NOMO-1 treated with dmso at 0.1 percent for 144 hours (cell line): ENCODE measurements at regions not wholly inside any gene's neighbourhood (a gene's known extent, or its start where the extent isn't known, plus 50 kb on each side); places are given as distances from the start of the nearest gene placed in this dataset.
"Not testable (repeated sequence)": the region's sequence is repeated elsewhere in the genome, so short reads cannot be mapped to it uniquely, and the experiment has no call there.

Source experiments
- DNase-seq: peaks from one replicate; lab custom pipeline; 2025; ENCODE audit not compliant: unreplicated experiment; lab: John Stamatoyannopoulos, UW

DNA sequence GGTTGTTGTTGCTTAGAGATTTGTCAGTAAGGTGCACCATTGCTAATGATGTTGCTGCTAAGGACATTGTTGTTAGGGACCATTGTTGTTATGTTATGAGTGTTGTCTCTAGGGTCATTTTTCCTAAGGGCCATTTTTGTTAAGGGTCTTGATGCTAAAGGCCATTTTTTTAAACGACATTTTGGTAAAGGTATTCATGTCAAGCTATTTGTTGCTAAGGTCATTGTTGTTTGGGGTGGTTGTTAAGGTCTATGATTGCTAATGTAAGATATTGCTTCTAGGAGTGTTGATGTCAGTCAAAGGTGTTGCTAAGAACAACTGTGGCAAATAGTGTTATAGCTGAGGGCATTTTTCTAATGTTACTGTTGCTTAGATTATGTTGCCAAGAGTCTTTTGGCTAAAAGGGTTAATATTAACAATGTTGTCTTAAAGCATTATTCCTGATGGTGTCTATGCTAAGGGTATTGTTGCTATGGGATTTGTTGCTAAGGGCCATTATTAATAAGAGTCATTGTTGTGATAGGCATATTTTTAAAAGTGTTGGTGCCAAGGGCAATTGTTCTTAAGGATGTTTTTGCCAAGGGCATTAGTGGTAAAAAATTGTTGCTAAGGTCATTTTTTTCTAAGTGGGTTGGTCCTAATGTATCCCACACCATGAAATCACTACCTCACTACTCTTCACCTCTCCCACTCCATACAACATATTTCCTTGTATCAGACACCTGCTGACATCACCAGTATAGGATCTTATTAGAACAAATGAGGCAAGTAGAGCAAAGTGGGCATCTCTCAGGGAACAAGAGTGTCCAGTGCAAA is 56.2 kb downstream of the SPATA31A6 start:
- not testable (repeated sequence) for DNase-seq

DNA sequence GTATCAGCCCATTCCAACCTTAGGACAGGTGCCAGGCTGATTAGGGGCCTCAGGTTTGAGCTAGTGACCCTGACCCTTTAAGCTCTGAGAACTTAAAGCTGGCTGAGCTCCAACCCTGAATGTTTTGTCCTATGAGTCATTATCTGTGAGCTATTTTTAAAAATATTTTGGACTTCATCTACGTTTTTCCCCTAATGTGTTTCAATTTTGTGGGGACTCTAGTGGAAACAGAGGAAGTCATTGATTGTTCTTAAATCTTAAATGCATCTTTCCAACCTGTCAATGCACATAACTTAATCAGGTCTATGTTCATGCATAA is 56.8 kb downstream of the SPATA31A6 start:
- DNase-seq = not testable (repeated sequence)

DNA sequence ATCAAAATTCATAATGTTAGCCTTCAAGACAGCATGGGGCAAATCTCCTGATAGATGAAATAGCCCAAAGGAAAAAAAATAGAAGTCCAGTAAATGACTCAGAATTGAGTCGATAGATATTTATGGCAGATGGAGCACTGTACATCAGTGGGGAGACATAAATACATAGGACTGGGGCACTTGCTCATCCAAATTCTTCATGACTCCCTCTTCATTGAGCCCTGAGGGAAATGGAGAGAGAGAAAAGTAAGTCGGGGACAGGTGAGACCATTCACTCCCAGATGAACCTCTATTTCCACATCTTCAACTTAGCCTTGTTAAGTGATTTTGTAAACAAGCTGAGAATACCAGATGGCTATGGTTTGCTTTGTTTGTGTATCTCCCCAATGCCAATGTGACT is 59.8 kb downstream of the SPATA31A6 start:
- not testable (repeated sequence) for DNase-seq

DNA sequence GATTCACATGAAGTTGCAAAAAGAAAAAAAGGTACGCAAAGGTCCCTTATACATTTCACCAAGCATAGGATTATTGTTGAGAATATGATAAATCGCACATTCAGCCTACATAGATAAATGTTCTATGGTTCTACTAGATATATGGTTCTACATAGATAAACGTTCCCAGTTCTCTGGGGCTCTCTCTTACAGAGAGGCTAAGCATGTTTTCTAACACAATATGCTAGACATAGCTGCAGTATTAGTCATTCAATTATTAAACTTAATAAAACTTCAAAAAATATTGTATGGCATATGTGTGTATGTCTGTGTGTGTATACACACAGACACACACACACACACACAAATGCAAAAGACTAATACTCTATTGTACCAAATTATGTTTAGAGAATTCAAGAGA is 60.4 kb downstream of the SPATA31A6 start:
- DNase-seq = not testable (repeated sequence)

DNA sequence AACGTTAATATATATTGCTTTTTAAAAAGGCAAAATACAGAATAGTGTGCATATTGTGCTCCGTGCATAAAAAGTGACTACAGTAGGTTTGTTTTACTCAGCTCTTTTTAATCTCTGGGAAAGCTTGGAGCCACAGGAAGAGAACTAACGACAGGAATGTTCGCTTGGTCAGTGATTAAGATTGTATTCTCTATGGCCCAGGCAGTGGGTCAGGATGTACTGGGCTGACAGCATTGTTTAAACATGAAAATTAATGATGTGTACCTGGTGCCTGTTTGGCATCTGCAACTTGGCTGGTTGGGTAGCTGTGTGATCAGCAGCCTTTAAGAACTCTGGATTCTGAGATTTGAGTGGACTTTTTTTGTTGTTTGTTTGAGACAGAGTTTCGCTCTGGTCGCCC is 85.3 kb downstream of the SPATA31A6 start:
- not testable (repeated sequence) for DNase-seq

DNA sequence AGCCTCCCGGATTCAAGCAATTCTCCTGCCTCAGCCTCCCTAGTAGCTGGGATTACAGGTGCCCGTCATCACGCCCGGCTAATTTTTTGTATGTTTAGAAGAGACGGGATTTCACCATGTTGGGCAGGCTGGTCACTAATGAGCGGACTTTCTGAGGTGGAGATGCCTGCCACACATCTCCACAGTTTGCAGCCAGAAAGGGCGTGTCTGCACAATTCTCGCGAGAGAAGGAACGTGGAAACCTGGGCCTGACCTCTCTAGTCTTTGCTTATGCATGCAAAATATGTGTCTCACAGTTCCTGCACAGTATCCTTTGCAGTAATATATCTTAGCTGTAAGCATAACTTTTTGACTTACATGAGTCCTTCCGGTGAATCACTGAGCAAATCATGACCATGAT is 85.7 kb downstream of the SPATA31A6 start:
- not testable (repeated sequence) for DNase-seq

DNA sequence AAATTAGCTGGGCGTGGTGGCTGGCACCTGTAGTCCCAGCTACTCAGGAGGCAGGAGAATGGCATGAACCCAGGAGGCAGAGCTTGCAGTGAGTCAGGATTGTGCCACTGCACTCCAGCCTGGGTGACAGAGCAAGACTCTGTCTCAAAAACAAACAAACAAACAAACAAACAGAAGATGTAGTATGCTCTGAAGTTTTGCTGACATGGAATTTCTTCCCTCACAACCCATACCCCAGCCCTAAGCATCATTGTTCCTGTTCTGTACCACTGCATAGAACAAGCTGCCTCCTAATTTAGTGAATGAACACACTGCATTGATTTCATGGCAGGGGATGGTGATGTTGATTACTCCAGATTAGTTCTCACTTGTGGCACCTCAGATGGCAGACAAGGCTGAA is 89.7 kb downstream of the SPATA31A6 start:
- not testable (repeated sequence) for DNase-seq

DNA sequence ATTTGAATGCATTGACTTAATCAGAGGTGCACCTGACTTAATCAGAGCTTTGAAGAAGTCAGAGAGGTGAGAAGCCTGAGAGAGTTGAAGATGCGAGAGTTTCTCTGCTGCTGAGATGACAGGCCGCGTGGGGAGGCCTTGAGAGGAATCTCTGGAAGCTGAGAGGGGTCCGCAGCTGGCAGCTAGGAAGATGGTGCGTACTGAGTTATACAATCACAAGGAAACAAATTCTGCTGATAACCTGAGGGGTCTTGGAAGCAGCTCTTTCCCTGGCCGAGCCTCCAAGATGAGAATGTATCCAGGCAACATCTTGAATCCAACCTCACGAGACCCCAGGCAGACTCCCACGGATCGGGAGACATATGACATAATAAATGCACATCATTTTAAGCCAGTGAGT is 91.7 kb downstream of the SPATA31A6 start:
- no peak for DNase-seq

DNA sequence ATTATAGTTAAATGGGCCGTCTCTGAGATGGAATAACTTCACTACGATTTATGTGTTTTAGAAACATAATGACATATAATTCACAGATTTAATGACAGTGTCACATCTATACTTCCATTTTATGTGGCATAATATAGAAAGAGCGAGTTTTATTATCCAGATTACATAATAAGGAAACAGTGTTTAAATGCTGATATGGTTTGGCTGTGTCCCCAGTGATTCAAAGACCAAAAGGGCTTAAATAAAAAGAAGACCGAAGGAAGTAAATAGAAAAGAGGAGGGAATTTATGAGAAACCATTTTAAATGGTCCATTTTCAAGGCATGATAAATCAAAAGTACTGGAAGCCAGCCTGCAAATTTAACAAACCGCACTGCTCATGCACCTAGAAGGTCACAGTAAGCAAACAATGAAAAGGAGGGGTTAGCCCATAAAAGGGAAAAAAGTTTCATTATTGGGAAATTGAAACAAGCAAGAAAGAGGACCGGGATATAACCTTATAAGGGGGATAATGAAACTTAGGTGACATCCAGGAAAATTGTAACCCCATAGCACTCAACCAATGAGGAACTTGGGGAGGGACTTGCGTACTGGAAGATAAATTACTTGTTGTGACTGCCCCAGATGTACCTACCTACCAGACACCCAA is 99.2 kb downstream of the SPATA31A6 start:
- not testable (repeated sequence) for DNase-seq

DNA sequence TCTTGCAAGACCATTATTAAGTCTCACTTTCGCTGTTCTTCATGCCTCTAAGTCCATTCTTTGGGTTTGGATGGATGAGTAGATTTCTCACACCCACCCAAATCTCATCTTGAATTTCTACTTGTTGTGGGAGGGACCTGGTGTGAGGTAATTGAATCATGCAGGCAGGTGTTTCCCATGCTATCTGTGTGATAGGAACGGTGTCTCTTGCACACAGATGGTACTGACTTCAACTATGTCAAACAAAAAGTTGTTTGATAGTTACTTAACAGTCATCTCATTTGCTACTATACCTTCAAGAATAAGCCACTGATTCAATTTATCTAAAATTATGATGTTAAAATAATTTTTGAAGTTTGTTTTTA is 99.7 kb downstream of the SPATA31A6 start:
- DNase-seq = not testable (repeated sequence)

DNA sequence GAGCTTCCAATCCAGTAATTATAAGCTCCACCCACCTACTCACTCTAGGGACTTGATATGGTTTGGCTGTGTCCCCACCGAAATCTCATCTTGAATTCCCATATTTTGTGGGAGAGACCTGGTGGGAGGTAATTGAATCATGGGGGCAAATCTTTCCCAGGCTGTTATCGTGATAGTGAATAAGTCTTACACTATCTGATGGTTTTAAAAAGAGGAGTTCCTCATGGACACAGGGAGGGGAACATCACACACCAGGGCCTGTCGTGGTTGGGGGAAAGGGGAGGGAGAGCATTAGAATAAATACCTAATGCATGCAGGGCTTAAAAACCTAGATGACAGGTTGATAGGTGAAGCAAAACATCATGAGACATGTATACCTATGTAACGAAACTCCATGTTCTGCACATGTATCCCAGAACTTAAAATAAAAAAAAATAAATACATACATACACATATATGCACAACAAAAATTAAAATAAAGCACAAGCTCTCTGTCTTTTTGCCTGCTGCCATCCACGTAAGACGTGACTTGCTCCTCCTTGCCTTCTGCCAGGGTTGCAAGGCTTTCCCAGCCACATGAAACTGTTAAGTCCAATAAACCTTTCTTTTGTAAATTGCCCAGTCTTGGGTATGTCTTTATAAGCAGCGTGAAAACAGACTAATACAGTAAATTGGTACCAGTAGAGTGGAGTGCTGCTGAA is 102.8 kb downstream of the SPATA31A6 start:
- DNase-seq = not testable (repeated sequence)

DNA sequence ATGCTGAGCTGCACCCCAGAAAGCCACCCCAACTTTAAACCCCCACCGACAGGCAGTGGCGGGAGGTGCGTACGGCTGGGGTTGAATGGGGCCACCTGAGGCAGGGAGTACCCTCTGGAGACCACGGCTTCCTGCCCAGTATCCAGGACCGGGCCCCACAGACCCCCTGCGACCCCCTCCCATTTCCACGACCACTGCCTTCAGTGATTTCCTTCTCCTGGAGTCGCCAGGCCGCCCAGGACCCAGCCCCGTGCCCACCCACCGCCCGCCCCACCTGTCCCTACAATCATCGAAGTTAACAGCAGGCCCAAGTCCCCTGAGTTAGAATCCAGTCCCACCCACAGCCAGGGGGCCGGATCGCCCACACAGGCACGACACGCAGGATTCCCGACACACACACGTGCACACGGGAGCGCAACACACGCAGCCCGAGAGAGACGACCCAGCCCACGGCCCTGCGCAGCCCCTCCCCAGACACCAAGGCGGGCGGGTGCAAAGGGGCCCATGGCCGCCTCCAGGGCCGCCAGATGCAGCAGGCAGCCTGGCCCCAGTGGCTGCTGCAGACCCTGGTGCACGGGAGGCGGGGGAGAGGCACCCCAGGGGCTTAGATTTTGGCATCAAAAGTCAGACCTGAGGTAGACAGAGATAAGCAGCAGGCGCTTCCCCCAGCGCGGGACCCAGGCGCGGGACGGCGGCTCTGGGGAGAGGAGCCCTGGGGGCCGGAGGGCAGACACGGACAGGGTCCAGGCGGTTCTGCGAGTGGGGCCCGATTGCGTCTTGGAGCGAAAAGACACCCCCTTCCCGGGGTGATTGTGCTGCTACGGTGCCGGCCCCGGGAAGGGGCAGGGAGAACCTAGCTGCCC is 104.8 kb downstream of the SPATA31A6 start:
- not testable (repeated sequence) for DNase-seq

DNA sequence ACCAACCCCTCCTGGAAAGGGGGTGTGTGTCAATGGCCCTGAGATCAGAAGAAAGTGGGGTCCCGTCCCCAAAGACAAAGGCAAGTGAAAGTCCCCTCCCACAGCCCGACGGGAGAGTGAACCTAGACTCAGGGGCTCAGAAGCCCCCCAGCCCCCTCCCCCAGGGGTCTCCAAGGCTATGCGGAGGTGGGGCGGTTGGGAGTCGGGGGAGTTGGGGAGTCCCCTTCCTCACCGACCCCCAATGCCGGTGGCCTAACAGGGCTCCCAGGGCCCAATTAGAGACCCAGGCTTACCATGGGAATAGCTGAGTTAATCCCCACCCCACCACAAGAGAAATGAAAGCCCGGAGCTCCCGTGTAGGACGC is 105.4 kb downstream of the SPATA31A6 start:
- not testable (repeated sequence) for DNase-seq

DNA sequence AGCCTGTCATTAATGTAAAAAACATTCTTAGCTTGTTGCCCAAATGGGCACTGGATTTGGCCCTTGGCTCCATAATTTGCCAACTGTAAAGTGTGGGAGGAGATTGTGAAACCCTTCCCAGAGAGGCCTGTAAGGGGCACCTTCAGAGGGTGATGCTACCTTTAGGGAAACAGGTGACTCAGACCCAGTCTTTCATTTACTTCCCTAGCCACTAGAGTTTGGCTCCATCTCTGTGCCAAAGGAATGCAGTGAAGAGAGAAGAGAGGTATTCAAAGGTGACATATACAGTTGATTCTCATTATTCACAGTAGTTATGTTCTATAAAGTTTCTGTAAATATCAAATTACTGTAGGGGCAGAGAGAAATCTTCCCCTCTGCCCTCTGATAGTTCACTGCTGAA is 116.7 kb downstream of the SPATA31A6 start:
- not testable (repeated sequence) for DNase-seq

DNA sequence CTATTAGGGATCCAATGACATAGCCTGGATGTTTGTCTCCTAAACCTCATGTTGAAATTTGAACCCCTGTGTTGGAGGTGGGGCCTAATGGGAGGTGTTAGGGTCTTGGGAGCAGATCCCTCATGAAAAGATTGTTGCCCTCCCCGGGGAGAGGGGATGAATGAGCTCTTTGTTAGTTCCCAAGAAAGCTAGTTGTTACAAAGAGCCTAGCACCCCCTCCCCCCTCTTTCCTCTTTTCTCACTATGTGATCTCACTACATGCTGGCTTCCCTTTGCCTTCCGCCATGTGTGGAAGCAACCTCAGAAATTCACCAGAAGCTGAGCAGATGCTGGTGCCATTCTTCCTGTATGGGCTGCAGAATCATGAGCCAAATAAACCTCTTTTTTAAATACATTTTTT is 123.2 kb downstream of the SPATA31A6 start:
- DNase-seq = not testable (repeated sequence)

DNA sequence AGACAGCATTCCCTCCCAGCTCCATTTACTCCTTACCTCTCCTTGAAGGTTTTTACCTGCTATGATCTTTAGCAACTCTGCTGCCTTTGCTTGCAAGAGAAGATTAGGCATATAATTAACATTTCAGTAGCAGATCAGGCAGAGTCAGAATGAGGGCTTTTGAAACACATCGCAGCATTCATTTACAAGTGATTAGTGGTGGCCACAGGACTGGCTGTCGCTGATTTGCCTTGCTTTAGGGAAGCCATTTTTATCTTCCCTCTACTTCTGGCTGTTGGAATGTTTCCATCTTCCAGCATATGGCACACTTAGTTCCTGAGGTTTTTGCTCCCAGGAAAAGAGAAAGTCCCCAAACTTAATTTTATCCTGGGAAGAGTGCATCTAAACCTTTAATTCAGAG is 124.0 kb downstream of the SPATA31A6 start:
- DNase-seq = not testable (repeated sequence)

DNA sequence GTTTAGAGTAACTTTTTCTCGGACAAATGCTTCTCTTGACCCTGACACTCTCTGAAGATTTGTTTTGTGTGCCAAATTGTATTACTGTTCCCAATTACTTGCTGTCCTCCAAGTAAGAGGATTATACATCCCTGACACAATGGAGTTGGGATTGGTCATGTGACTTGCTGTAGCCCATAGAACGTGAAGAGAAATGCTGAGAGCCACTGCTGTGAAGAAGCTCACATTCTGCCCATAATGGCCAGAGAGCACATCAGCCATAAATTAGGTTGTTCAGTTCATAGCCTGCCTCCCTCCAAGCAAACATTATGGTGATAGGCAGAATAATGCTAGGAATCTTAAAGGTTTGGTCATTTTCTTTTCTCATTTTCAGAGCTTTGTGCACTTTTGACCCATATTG is 127.5 kb downstream of the SPATA31A6 start:
- not testable (repeated sequence) for DNase-seq

DNA sequence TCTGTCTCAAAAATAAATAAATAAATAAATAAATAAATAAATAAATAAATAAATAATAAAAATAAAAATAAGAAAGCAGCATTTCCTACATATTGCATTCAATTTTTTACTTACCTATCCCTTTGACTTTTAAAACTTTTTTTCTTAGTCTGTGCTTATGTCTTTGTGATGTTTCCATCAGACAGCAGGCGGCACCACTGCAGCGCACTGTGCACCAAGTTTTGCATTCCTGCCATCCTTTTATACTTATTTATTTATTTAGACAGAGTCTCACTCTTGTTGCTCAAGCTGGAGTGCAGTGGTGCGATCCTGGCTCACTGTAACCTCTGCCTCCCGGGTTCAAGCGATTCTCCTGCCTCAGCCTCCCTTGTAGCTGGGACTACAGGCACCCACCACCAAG is 132.6 kb downstream of the SPATA31A6 start:
- DNase-seq = not testable (repeated sequence)

DNA sequence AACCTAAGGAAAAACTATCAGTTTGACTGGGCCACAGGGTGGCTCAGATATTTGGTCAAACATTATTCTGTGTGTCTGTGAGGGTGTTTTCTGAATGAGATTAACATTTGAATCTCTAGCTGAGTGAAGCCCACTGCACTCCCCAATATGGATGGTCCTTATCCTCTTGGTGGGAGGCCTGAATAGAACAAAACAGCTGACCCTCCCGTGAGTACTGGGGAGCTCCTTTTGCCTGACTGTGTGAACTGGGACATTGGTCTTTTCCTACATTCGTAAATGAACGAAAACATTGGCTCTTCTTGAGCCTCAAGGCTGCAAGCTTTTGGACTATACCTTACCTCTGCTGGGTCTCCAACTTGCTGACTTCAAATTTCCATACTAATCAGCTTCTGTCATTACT is 134.2 kb downstream of the SPATA31A6 start:
- DNase-seq = not testable (repeated sequence)

DNA sequence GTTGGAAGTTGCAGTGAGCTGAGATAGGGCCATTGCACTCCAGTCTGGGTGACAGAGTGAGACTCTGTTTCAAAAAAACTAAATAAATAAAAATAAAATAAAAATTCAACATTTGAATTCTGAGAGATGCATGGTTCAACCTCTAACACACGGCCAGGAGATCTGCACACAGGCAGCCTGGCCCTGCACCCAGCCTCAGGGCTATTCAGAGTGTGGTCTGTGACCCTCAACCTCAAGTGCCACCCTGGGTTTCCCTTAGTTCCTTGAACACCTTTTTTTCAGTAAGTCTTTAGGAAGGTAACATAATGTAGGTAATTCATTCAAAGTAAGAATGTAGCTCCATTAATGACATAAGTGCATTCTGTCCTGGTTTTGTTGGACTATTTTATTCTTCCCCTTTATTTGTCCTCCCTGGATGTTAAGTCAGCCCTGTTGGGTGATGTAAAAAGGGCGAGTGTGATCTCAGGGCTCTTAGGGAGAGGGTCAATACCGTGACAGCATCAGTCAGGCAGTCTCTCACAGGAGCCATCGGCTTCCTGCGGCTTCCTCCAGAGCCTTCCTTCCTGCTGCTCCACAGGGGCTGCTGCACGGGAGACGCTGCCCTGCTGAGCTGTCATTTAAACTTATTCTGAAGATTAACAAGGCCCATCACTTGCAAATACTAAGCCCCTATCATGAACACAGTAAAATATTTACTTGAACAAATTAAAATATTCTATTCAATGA is 139.8 kb downstream of the SPATA31A6 start:
- DNase-seq = not testable (repeated sequence)
